GM23338 (cell line): ENCODE measurements at regions not wholly inside any gene's neighbourhood (a gene's known extent, or its start where the extent isn't known, plus 50 kb on each side); places are given as distances from the start of the nearest gene placed in this dataset.

Experiments used
- CREB1 ChIP-seq: fragments of 250-450 bp; sonication (Bioruptor Pico); IDR thresholded peaks from 2 replicates; pipeline ENCODE4 v1.5.0; 2020; ENCODE audit warnings: low read depth, mild to moderate bottlenecking, moderate library complexity
- CTCF ChIP-seq, 2 experiments: fragments of 200-600 bp in 1 of 2; sonication (generic) in 1 of 2; conservative IDR thresholded peaks; 2 replicates each; pipeline versions ENCODE4 v1.5.1 to v1.6.1; 2016 to 2017; ENCODE audit warnings: antibody characterized with exemption in 2 of 2, low read depth in 2 of 2, mild to moderate bottlenecking in 2 of 2, moderate library complexity in 1 of 2
- EZH2 ChIP-seq: fragments of 200-600 bp; sonication (generic); IDR thresholded peaks from one replicate; pipeline ENCODE4 v1.8.0; 2017; ENCODE audit warnings: antibody characterized with exemption, mild to moderate bottlenecking, low read depth; ENCODE audit not compliant: unreplicated experiment
- EZH2phosphoT487 ChIP-seq: fragments of 200-600 bp; sonication (generic); IDR thresholded peaks from one replicate; pipeline ENCODE4 v1.8.1; 2018; ENCODE audit warnings: antibody characterized with exemption; ENCODE audit not compliant: unreplicated experiment
- POLR2AphosphoS5 ChIP-seq: IDR thresholded peaks from 2 replicates; pipeline ENCODE4 v1.6.1; 2016; ENCODE audit warnings: antibody characterized with exemption, low read depth
- ZNF114 ChIP-seq: fragments of 250-450 bp; sonication (Bioruptor Pico); IDR thresholded peaks from 2 replicates; pipeline ENCODE4 v1.5.0; 2020; ENCODE audit warnings: mild to moderate bottlenecking, moderate library complexity
- TF ChIP-seq, protein P1 (sequence below): IDR thresholded peaks from one replicate; pipeline ENCODE4 v1.6.1; 2018; ENCODE audit warnings: antibody characterized with exemption; ENCODE audit not compliant: unreplicated experiment

DNA sequence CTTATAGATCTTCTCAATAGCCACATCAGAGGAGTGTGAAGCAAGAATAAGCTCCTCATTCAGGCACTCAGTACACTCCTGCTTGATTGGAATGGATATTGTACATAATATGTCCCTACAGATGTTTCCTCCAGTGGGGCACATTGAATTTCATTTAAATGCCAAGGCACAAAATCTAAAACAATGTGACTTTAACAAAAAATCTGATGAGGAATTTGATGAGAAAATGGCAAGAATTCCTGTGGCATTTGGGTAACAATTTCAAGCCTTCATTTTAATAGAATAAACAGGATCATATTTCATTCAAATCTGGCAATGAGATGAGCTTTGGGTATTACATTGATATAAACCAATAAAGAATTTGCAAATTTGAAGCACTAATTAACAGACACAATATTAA lies 307.7 kb upstream of the PKN2 start:
- TF ChIP-seq CTCF (conservative IDR thresholded peaks at IDR 0.05; ENCODE audit: low read depth in 2 of 2), result no peak
- TF ChIP-seq POLR2AphosphoS5, result no peak
- no peak for TF ChIP-seq EZH2
- TF ChIP-seq, protein P1, sequence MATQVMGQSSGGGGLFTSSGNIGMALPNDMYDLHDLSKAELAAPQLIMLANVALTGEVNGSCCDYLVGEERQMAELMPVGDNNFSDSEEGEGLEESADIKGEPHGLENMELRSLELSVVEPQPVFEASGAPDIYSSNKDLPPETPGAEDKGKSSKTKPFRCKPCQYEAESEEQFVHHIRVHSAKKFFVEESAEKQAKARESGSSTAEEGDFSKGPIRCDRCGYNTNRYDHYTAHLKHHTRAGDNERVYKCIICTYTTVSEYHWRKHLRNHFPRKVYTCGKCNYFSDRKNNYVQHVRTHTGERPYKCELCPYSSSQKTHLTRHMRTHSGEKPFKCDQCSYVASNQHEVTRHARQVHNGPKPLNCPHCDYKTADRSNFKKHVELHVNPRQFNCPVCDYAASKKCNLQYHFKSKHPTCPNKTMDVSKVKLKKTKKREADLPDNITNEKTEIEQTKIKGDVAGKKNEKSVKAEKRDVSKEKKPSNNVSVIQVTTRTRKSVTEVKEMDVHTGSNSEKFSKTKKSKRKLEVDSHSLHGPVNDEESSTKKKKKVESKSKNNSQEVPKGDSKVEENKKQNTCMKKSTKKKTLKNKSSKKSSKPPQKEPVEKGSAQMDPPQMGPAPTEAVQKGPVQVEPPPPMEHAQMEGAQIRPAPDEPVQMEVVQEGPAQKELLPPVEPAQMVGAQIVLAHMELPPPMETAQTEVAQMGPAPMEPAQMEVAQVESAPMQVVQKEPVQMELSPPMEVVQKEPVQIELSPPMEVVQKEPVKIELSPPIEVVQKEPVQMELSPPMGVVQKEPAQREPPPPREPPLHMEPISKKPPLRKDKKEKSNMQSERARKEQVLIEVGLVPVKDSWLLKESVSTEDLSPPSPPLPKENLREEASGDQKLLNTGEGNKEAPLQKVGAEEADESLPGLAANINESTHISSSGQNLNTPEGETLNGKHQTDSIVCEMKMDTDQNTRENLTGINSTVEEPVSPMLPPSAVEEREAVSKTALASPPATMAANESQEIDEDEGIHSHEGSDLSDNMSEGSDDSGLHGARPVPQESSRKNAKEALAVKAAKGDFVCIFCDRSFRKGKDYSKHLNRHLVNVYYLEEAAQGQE, result no peak
- no peak for TF ChIP-seq CREB1 (CRISPR knock-in tag)
- no peak for TF ChIP-seq ZNF114 (CRISPR knock-in tag)
- no peak for TF ChIP-seq EZH2phosphoT487
